GM21367 (cell line): ENCODE measurements at regions not wholly inside any gene's neighbourhood (a gene's known extent, or its start where the extent isn't known, plus 50 kb on each side); places are given as distances from the start of the nearest gene placed in this dataset.

Experiments used
- ATAC-seq: cut with Tn5 transposase; IDR thresholded peaks from one replicate; pipeline ENCODE4 v1.9.1; 2021; ENCODE audit not compliant: unreplicated experiment

DNA sequence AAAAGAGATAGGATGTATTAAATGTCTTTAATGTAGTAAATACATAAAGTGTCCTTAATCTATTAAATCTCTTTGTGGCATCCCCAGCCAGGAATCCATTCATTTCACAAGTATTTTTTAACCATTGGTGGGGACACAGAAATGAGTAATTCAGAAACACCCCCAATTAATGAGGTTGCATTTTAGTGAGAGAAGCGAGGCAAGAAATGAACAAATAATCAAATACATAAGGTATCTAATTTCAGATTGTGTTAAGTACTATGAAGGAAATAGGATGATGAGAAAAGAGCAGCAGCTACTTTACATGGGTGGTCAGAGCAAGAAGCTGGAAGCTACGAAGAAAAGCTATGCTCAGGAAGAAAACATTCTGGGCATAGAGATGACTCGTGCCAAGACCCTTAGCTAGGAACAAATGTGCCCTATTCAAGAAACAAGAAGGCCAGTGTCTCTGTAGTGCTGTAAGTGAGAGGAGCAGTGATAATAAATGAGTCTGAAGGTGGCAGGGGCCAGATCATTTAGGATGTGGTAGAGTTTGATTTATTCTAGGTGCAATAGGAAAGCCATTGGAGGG lies 60.5 kb upstream of the IGF1 start:
- no peak for ATAC-seq

DNA sequence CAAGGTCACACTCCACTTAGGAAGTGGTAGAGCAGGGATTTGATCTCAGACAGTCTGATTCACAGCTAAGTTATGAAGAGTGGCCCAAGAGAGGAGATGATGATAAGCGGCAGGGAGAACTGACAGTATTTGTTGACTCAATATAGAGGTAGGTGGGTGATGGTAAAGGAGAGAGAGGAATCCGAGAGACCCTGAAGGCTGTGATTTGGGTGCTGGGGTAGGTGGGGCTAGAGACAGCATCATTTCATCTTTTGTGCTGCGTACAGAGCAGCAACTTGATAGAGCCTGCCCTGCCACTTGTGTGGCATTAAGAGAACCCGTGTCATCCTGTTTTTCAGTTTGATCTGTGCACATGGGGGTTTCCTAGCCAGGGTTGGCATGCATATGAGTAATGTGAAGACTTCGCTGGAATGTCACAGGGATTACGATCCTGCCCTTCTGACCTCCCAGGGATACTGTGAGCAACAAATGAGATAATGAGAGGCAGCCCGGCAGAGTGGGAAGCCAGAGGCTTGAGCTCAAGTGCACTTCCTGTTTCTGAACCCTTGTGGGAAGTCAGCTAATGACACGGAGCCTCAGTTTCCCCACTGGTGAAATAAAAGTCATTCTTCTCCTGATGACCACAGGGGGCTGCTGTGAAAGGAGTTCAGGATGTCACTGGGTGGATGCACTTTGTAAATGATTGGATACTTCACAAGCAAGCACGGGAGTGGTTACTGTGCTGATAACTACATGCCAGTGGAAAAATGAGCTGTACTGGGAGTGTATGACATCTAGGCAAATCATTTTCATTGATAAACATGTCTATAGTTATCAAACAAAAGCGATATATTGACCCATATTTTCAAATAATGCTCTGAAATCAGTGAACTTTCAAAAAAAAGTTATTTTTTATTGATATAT lies 59.5 kb upstream of the IGF1 start:
- no peak for ATAC-seq

DNA sequence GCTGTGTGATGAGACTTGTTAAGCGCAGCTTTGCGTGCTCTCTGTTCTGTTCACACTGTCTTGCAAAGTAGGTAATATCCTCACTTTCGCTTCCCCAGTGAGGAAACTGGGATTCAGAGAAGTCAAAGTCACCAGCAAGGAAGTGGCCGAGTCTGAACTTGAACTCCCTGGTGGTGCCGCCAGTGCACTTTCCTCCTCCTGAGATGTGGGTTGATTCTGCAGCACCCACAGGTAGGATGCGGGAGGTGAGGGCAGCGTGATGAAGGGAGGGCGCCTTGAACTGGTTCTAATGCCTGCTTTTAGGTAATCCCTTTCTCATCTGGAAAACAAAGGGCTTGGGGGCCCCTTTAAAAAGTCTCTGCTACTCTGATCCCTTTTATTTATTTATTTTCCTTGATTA lies 54.9 kb upstream of the IGF1 start:
- no peak for ATAC-seq

DNA sequence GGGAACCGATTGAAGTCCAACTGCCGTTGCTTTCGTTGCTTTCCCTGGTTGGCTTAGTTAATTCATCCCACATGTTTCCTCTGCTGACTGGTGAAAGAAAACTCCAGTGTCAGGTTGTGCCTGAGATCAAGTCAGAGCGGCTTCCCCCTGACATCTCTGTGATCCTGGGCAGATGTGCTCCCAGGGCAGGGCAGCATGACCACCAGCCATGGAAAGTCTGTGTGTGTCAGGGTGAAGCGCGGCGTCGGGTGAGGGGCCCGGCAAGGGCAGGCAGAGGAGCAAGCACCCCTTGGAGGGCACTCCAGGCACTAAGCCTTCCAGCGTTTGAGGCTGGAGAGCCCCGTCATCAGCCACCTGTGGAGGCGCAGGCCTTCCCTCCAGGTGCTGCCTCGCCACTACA lies 54.5 kb upstream of the IGF1 start:
- no peak for ATAC-seq

GRCh38 chr12:102533483-102534215 lies 53.3 kb upstream of the IGF1 start:
- no peak for ATAC-seq
